Keratinocyte (primary cell): ENCODE measurements at regions not wholly inside any gene's neighbourhood (a gene's known extent, or its start where the extent isn't known, plus 50 kb on each side); places are given as distances from the start of the nearest gene placed in this dataset.

Experiments used
- EZH2 ChIP-seq: IDR thresholded peaks from one replicate; pipeline ENCODE4 v1.6.1; 2012; ENCODE audit warnings: inconsistent platforms, mild to moderate bottlenecking, low read length, moderate library complexity
- TF ChIP-seq, protein P1 (sequence below), 3 experiments: IDR thresholded peaks in 1 of 3; conservative IDR thresholded peaks in 1 of 3; optimal IDR thresholded peaks in 1 of 3; 2 replicates in 2 of 3; 3 replicates in 1 of 3; pipeline versions ENCODE3 to v1.5.1; 2011; ENCODE audit warnings: low read length in 3 of 3, mild to moderate bottlenecking in 3 of 3, moderate library complexity in 2 of 3, control low read depth in 1 of 3, inconsistent platforms in 1 of 3; ENCODE audit not compliant: insufficient read depth in 2 of 3; ENCODE audit errors: extremely low read depth in 1 of 3

GRCh38 chrX:149992918-149993317 lies 54.6 kb upstream of the EOLA2 start:
- no peak for TF ChIP-seq EZH2
- TF ChIP-seq, protein P1, sequence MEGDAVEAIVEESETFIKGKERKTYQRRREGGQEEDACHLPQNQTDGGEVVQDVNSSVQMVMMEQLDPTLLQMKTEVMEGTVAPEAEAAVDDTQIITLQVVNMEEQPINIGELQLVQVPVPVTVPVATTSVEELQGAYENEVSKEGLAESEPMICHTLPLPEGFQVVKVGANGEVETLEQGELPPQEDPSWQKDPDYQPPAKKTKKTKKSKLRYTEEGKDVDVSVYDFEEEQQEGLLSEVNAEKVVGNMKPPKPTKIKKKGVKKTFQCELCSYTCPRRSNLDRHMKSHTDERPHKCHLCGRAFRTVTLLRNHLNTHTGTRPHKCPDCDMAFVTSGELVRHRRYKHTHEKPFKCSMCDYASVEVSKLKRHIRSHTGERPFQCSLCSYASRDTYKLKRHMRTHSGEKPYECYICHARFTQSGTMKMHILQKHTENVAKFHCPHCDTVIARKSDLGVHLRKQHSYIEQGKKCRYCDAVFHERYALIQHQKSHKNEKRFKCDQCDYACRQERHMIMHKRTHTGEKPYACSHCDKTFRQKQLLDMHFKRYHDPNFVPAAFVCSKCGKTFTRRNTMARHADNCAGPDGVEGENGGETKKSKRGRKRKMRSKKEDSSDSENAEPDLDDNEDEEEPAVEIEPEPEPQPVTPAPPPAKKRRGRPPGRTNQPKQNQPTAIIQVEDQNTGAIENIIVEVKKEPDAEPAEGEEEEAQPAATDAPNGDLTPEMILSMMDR (optimal IDR thresholded peaks at IDR 0.05 in 1 of 3, IDR thresholded peaks at IDR 0.05 in 1 of 3, conservative IDR thresholded peaks at IDR 0.05 in 1 of 3; ENCODE audit: extremely low read depth in 1 of 3, insufficient read depth in 2 of 3, low read length in 3 of 3) = no peak
